ENCODE measurements at regions not wholly inside any gene's neighbourhood (a gene's known extent, or its start where the extent isn't known, plus 50 kb on each side); places are given as distances from the start of the nearest gene placed in this dataset.

DNA sequence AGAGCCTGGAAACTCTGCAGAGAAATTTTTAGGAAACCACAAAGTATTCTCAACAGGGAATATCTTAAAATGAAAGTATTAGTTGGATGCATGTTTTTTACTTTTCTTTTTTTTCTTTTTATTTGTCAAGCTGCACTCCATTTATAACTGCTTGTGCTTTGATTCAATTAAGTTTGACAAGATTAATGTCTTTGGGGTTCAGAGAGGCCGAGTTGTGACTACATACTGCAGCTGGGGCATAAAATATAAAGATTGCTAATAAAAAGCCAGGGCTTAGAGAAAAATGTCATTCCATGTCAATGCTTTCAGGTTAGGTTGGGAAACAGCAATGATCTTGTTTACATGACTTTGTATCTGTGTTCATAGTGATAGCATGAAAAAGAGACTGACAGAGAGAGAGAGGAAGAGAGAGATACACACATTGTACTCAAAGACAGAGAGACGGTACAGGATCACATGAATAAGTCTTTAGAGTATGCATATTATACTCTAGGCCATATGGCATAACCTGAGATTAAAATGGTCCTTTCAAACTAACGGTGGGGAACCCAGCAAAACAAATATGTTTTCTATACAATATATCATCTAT is 1022.3 kb upstream of the CNTNAP5 start:
- DNase-seq (ENCODE audit: low spot score), result no peak

DNA sequence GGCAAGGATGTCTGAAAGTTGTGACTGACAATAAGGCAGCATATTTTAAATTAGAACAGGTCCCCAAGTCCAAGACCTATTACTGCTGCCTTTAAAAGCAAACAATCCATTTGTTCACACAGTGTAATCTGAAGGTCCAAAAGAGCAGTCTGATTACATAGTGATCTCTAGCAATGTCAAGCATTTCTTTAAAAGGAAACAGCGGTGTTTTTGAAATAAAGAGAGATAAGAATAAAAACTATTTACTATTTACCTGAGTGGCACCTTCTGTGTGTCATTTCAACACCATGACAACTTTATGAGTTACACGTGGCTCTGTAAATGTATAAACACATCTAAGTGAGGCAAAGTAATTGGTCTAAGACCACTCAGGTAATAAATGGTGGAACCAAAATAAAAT is 1009.9 kb upstream of the CNTNAP5 start:
- DNase-seq (ENCODE audit: low spot score), result no peak

DNA sequence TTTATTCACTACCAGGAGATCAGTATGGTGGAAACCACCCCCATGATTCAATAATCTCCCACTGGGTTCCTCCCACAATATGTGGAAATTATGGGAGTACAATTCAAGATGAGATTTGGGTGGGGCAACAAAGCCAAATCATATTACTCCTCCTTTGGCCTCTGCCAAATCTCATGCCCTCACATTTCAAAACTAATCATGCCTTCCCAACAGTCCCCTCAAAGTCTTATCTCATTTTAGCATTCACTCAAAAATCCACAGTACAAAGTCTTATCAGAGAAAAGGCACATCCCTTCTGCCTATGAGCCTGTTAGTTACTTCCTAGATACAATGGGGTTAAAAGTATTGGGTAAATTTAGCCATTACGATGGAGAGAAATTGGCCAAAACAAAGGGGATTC is 989.5 kb upstream of the CNTNAP5 start:
- no peak for DNase-seq (ENCODE audit: low spot score)

DNA sequence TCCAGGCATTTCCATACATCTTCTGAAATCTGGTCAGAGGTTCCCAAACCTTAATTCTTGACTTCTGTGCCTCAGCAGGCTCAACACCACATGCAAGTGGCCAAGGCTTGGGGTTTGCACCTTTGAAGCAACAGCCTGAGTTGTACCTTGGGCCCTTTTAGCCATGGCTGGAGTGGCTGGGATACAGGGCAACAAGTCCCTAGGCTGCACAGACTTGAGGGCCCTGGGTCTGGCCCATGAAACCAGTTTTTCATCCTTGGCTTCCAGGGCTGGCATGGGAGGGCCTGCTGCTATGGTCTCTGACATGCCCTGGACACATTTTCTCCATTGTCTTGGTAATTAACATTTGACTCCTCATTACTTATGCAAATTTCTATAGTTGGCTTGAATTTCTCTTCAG is 988.8 kb upstream of the CNTNAP5 start:
- no peak for DNase-seq (ENCODE audit: low spot score)

DNA sequence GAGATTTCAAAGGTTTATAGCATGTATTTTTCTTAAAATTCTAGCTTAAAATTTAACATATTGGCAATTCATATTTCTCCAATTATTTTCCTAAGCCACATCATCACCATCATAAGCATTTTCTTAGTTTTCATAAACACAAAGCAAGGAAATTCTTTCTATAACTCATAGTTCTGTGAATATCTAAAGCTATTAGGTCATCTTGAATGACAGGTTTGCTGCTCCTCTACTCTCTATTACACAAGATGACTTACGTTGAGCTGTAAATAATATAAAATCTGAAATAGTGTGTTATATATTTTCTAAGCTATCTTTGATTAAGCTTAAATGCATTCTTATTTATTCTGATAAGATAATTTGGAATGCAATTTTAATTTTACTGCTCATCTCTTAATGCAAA is 984.6 kb upstream of the CNTNAP5 start:
- DNase-seq (ENCODE audit: low spot score), result no peak

DNA sequence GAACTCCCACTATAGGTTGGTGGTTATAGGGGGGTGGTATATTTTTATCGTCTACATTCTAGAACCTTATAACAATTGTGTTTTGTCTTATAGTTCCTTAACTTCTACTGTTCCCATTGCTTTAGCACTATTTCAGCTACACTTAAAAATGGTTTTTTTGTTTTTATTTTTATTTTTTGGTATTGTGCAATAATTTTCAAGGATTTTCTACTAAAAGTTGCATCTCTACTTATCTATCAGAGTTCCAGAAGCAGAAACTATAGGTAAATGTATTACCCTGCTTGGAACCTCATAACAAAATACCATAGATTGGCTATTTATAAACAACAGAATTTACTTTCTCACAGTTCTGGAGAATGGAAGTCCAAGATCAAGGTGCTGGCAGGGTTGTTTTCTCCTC is 981.6 kb upstream of the CNTNAP5 start:
- DNase-seq (ENCODE audit: low spot score), result no peak

DNA sequence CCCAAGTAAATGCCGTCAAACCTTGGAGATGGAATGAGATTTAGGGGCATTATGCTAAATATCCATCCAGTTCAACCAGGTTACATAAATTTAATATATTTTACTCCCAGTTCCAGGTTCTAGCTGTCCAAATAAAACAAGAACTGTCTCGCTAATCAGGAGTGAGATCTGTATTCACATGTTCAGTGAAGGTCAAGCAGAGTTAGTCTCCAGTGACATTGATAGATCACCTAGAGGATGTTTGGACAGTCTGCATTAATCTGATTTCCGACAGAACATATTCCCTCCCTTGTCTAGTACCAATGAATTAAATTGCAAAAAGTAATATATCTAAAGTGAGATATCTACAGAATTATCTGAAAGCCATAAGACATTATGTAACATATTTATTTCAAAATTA is 979.4 kb upstream of the CNTNAP5 start:
- DNase-seq (ENCODE audit: low spot score), result no peak

DNA sequence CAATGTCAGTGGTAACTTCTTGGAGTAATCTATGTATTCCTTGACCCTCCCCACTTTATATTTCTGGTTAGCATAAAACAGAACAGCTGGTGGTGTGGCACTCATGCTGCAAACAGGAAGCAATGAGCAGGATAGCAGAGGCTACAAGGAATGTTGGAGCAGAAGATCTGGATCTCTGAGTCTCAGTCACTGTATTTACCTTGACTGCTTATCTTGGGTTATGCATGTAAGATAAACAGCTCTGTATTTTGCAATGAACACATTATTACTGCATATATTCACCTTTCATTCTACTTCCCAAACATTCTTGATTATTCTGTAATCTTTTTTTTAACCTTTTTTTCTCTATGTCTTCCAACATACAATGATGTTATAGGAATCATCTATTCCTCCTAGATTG is 977.9 kb upstream of the CNTNAP5 start:
- no peak for DNase-seq (ENCODE audit: low spot score)

DNA sequence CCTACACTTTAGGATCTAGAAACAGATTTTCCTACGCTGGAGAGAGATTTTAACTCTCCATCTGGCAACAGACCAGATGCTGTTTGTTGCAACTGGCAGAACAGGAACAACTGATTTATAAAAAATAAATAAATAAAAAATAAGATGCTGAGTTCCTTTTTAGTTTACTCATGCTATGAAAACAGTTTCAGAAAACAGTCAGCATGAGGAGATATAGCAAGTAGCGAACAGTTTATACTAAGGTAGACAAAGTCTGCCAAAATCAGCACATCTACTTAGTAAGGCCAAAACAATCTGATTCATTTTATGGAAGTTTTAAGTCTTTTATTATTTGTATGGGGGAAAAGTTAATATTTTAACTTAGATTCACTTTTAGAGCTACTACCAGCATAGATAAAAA is 974.0 kb upstream of the CNTNAP5 start:
- no peak for DNase-seq (ENCODE audit: low spot score)

DNA sequence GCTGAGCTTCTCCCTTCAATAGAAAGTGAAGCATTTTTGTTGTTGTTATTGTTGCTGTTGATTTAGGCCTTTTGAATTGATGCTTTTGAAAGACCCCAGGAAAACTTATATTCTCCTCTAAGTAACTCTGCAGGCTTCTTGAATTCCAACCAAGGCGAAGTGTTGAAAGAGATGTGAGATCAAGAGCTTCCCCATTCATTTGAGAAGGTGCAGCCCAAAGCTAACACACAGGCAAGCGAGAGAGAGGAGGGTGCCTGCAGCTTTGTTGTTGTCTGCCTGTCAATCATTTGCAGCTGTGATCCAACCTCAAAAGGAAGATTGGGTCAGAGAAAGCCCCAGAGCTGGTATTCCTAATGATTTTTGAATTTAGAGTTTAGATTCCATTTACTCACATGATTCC is 963.6 kb upstream of the CNTNAP5 start:
- no peak for DNase-seq (ENCODE audit: low spot score)

DNA sequence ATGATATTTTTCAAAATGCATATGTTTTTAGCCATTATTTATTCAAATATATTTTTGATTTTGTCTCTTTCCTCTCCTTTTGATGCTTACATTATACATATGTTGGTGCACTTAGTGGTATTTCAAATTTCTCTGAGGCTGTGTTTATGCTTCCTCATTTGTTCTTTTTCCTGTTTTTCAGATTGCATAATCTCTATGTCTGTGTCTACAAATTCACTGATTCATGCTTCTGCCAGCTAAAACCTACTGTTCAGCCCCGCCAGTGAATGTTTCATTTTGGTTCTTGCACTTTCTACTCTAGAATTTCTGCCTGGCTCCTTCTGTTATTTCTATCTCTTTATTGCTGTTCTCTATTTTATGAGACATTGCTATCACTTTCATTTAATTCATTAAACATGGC is 951.7 kb upstream of the CNTNAP5 start:
- no peak for DNase-seq (ENCODE audit: low spot score)

DNA sequence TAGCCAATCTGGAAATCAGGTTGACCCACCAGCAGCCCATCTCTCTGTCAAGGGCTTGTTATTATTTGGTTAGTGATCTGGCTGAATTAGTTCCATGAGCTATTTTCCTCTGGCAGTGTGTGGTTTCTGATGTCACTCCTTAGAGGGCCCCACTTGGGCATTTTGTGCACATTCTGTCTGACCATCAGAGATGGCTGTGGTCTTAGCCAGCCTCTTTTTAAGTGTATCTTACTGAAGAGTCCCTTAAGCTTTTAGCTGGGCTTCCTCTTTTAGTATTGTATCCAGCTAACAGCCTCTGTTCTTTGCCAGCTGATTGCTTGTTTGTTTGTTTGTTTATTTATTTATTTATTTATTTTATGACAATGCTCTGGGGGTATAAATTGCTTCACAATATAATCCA is 951.1 kb upstream of the CNTNAP5 start:
- no peak for DNase-seq (ENCODE audit: low spot score)

DNA sequence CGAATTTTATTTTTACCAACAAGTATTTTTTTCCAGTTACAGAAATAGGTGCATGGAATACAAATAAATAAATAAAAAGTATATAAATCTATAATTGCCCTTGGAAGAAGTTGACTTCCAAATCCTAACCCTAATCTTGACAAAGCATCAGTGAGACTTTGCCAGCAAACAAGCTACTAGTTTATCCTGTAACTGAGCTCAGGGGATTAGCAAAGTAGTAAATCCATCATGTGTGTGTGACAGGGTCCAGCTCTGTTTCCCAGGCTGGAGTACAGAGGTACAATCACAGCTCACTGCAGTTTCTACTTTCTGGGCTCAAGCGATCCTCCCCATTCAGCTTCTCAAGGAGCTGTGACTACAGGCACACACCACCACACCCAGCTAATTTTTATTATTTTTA is 948.0 kb upstream of the CNTNAP5 start:
- DNase-seq (ENCODE audit: low spot score), result no peak

DNA sequence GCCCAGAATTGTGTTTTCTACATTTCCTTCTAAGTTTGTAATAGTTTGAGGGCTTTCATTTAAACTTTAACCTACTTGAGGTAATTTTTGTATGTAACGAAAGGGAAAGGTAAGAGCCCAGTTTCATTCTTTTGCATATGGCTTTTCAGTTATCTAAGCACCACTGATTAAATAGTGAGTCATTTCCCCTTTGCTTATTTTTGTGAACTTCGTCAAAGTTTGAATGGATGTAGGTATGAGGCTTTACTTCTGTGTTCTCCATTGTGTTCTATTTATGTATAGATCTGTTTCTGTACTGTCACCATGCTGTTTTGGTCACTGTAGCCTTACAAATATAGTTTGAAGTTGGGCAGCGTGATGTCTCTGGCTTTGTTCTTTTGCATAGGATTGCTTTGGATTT is 944.8 kb upstream of the CNTNAP5 start:
- DNase-seq (ENCODE audit: low spot score), result no peak

DNA sequence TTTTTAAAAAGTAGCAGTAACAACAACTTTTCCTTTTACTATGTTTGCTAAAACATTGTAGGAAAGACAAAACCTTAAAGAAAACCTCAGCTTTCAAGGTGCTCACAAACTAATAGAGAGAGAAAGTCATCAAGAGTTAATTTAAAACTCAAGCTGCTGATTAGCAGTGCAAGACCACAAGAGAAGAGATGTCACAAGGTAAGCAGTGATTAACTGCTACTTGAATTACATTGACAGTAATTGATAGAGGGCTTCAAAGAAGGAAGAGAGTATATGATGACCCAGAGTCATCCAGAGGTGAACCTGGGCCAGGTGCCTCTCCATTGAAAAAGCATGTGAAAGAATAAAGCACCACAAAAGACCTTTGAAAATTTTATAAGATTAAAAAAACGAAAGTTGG is 939.6 kb upstream of the CNTNAP5 start:
- DNase-seq (ENCODE audit: low spot score), result no peak

DNA sequence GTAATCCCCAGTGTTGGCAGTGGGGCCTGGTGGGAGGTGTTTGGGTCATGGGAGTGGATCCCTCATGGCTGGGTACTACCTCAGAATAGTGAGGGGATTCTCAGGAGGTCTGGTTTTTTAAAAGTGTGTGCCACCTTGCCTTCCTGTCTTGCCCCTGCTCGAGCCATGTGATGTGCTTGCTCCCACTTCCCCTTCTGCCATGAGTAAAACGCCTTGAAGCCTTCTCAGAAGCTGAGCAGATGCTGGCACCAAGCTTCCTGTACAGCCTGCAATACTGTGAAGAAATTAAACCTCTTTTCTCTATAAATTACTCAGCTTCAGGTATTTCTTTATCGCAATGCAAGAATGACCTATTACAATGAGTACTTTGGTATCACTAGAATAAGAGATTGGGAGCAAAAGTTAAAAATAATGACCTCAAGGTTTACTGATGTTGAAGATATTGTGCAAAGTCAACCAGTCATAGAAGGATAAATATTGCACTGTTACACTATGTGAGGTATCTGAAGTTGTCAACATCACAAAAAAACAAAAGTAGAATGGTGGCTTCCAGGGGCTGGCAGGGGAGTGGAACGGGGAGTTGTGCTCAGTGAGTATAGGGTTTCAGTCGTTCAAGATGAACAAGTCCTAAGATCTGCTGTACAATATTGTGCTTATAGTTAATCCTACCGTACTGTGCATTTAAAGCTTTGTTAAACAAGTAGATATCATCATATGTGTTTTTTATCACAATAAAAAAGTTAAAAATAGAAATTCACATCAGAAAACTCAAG is 938.3 kb upstream of the CNTNAP5 start:
- no peak for DNase-seq (ENCODE audit: low spot score)

DNA sequence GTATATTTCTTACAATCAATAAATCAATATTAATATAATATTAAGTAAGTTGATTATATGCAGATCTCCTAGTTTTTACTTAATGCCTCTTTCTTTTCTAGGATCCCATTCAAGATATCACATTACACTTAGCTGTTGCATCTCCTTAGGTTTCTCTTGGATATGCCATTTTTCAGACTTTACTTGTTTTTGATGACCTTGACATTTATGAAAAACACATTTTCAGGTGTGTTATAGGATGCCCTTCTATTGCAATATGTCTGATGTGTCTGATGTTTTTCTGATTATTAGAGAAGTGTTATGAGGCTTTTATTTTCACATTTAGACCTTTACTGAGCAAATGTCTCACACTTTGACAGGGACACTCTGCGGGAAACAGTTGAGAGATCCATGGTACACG is 933.6 kb upstream of the CNTNAP5 start:
- DNase-seq (ENCODE audit: low spot score), result no peak

DNA sequence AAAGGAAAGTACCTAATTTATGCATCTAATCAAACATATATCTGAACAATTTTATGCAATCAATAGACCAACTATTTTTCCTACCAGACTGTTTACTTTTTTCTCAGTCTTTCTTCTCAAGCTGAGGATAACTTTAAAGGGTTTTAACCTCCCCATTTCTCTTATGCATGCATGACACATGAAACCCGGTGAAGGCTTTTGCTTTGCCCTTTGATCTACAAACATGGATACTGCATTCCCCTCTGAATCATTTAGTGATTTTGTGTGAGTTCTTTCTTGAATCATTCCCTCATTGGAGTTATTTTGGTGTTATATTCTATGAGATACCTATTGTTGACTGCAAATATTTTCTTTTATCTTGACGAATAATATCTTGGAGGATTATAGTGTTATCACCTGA is 931.9 kb upstream of the CNTNAP5 start:
- DNase-seq (ENCODE audit: low spot score), result no peak

DNA sequence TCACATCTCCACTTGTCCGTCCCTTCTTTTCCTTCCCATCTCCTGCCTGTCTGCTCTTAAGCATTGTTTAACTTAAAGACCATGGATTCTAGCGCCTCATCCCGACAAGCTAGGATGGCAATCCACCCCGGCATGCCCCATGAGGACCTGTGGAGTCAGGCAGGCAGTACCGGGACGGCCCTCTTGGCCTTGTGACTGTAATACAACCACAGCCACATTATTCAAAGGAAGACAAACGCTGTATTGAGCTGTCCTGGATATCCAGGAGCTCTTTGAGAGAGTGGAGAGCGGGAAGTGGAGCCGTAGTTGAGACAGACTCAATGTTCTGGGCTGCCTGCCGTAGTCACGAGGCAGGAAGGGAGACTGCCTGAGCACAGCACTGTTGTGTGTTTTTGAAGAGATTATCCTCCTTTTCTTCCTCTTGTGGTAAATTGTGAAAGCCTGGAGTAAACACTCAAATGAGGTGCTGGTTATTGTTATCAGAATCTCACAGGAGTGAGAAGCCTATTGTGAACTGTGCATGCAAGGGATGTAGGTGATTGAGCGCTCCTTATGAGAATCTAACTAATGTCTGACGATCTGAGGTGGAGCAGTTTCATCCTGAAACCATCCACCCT is 929.8 kb upstream of the CNTNAP5 start:
- DNase-seq (ENCODE audit: low spot score), result no peak

DNA sequence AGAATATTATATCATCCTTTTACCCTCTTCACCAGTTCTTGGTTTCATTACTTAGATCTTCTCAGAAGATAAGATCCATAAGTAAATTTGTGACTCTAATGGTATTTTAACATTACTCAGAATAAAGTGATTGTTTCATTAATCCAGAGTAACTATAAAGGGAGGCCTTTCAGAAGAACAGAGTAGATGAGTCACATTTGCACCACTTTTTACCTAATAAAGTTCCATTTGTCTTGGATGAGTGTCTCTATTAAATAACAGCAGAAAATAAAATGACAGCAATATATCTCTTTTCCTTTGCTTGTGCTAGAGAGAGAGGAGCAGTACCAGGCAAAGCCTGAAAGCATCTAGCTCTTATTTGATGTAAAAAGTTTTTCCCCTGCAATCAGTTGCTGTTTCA is 926.5 kb upstream of the CNTNAP5 start:
- no peak for DNase-seq (ENCODE audit: low spot score)

DNA sequence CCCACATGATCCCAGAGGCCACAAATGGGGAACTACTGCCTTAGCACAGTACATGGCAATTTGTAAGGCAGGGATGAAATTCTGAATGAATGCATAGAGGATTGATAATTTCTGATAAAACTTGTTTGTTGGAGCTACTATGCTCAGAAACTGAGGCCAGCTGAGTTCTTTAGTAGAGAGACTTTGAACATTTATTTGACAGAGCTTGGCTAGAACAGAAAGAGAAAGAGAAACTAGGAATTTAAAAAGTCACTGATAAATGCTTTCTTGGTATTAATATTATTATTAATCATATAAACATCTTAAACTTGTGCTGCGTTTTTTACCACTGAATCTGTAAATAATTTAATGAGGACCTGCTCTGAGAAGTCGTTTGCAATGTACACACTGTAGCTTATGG is 923.7 kb upstream of the CNTNAP5 start:
- no peak for DNase-seq (ENCODE audit: low spot score)

DNA sequence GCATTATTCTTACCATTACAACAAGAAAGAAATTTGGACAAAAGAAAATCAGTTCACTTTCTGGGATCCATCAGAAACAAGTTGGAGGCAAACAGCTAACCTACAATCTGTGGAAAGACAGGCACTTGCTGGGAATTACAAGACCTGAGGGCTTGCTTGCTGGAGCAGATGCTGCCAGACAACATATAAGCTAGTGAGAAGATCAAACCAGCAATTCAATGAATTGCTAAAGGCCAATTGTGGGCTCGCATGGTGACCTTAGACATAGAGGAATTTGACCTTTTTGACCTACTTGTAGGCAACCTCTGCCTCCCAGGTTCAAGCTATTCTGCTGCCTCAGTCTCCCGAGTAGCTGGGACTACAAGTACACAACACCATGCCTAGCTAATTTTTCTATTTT is 921.2 kb upstream of the CNTNAP5 start:
- DNase-seq (ENCODE audit: low spot score), result no peak

DNA sequence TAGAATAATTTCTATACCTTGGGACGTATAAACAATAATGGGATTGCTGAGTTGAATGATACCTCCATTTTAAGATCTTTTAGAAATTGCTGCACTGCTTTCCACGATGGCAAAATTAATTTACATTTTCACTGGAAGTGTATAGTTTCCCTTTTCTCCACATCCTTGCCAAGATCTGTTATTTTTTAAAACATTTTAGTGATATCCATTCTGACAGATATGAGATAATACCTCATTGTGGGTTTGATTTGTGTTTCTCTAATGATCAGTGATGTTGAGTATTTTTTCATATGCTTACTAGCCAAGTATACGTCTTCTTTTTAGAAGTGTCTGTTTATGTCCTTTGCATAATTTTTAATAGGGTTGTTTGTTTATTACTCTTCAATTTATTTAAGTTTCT is 908.5 kb upstream of the CNTNAP5 start:
- no peak for DNase-seq (ENCODE audit: low spot score)

DNA sequence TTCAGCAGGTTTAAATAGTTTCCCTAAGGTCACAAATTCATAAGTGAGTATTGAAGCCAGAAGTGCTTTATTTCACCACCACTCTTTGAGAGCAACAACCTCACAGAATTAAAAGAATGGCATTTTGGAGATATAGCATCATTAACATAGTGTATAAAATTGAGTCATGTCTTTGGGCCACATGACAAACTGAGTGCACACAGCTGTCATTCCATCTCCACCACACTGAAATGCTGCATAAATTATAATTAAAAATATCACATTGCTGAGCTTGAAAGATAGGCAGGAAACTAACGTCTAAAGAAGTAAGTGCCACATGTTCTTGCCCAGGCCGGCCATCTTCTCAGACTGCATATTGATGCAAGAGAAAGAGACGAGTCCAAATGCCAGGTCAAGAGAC is 897.9 kb upstream of the CNTNAP5 start:
- no peak for DNase-seq (ENCODE audit: low spot score)
